Activated B cell treated with CpG ODN at 0.5 μM for 24 hours (primary cell): ENCODE measurements at regions not wholly inside any gene's neighbourhood (a gene's known extent, or its start where the extent isn't known, plus 50 kb on each side); places are given as distances from the start of the nearest gene placed in this dataset.

Experiments used
- ATAC-seq: fragments of 200-7000 bp; cut with Tn5 transposase; one replicate; pipeline ENCODE4 v1.10.0; 2021; ENCODE audit warnings: low read depth, mild to moderate bottlenecking, moderate library complexity
- CTCF ChIA-PET: fragments of 350-600 bp; sonication (Branson Sonifier 250); formaldehyde crosslinking; loops from one replicate; lab custom pipeline; 2021; ENCODE audit warnings: antibody characterized with exemption; lab: Charles Lee
- POLR2A ChIA-PET: fragments of 350-600 bp; sonication (Branson Sonifier 250); formaldehyde crosslinking; loops from one replicate; lab custom pipeline; 2021; ENCODE audit warnings: antibody characterized with exemption; lab: Charles Lee
- DNase-seq: peaks from one replicate; pipeline ENCODE4 v3.0.0; 2022
- H3K27ac Mint-ChIP-seq: one replicate; pipeline ENCODE4 v1.8.0; 2020; ENCODE audit warnings: mixed read lengths
- H3K27me3 Mint-ChIP-seq: one replicate; pipeline ENCODE4 v1.8.0; 2021; ENCODE audit warnings: mixed read lengths
- H3K36me3 Mint-ChIP-seq: one replicate; pipeline ENCODE4 v1.8.0; 2021; ENCODE audit warnings: low read depth, mixed read lengths
- H3K4me1 Mint-ChIP-seq: one replicate; pipeline ENCODE4 v1.8.0; 2021; ENCODE audit warnings: mixed read lengths
- H3K4me3 Mint-ChIP-seq: one replicate; pipeline ENCODE4 v1.8.0; 2020; ENCODE audit warnings: mild to moderate bottlenecking, mixed read lengths
- H3K9me3 Mint-ChIP-seq: one replicate; pipeline ENCODE4 v1.8.0; 2020; ENCODE audit warnings: mixed read lengths
- intact Hi-C: fragments of 100-400 bp; cut with micrococcal nuclease; formaldehyde crosslinking; loops from one replicate; pipeline ENCODE4 v1.15.1; 2024
- TF ChIP-seq, protein P1 (sequence below): fragments of 200-600 bp; IDR thresholded peaks from one replicate; pipeline ENCODE4 v1.8.0; 2022; ENCODE audit warnings: antibody characterized with exemption, mild to moderate bottlenecking

DNA sequence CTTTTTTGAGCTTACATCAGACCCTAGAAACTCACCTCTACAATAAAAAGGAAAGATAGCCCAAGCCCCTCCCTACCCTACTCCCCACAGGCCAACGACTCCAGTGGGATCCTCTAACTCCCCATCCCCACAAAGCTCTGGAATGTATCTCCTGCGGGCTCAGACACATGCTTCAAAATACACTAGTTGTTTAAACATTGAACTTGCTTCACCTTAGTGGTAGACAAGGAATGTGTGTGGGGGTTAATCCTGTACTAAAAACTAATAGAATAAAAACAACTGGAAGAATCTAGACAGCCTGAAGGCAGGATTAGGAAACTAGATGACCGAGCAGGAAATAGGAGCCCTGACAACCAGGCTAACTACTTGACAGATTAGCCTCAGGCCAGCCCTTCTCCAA lies 211.5 kb downstream of the SUCLG1 start:
- no peak overlapping the region for H3K27ac Mint-ChIP-seq
- H3K9me3 Mint-ChIP-seq, result no peaks in the 10 kb centered on the region
- ChIA-PET POLR2A (no interaction called here), CTCF (no interaction called here)
- DNase-seq (no peak), ATAC-seq (no peak)
- no peaks in the 10 kb centered on the region for H3K36me3 Mint-ChIP-seq
- no peak overlapping the region for H3K4me3 Mint-ChIP-seq
- no peaks in the 10 kb centered on the region for H3K4me1 Mint-ChIP-seq
- H3K27me3 Mint-ChIP-seq, result peaks cover 2% of the 10 kb centered on the region
- intact Hi-C loops, result no loop called here
- TF ChIP-seq, protein P1, sequence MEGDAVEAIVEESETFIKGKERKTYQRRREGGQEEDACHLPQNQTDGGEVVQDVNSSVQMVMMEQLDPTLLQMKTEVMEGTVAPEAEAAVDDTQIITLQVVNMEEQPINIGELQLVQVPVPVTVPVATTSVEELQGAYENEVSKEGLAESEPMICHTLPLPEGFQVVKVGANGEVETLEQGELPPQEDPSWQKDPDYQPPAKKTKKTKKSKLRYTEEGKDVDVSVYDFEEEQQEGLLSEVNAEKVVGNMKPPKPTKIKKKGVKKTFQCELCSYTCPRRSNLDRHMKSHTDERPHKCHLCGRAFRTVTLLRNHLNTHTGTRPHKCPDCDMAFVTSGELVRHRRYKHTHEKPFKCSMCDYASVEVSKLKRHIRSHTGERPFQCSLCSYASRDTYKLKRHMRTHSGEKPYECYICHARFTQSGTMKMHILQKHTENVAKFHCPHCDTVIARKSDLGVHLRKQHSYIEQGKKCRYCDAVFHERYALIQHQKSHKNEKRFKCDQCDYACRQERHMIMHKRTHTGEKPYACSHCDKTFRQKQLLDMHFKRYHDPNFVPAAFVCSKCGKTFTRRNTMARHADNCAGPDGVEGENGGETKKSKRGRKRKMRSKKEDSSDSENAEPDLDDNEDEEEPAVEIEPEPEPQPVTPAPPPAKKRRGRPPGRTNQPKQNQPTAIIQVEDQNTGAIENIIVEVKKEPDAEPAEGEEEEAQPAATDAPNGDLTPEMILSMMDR, result no peak

DNA sequence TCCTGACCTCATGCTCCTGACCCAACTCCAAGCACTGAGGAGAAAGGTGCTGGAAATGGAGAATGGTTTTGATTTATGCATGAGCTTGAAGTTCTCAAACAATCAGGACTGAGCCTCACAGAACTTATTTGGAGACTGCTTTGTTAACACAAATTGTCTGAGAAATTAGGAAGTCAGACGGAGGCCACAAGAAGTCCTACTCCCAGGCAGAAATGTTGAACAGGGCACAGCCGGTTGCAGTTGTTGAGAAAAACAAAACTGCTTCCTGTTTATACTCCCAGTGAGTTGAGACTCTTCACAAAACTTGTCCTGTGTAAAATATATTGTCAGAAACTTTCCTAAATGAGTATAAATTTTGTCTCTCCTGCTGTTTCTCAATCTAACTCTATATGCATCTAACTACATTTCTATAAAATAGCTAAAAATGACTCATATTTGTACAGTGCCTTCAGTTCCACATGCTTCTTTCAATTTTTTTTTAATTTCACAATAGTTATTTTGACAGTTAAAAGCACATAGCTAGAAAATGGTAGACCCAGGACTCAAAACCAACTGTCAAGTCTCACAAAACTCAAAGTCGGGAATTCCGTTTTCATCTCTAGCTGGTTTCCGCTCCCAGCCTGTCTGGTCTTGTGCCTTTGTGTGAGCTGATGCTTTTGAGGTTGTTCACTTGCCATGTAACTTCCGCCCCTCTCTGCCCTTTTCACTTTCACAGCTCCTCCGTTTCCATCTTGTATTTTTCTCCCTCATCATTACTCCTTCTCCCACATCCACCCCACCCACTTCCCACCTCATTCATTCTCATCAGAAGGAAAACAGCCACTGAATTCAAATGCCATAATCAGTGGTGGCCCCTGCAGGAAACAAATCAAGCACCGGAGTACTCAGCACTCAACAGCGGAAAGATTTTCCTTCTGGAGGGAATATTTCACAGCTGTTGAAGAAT lies 215.0 kb downstream of the SUCLG1 start:
- ChIA-PET POLR2A (no interaction called here), CTCF (no interaction called here)
- H3K9me3 Mint-ChIP-seq, result no peaks in the 10 kb centered on the region
- no peaks in the 10 kb centered on the region for H3K36me3 Mint-ChIP-seq
- H3K4me1 Mint-ChIP-seq, result no peaks in the 10 kb centered on the region
- intact Hi-C loops, result no loop called here
- no peak overlapping the region for H3K27ac Mint-ChIP-seq
- TF ChIP-seq, protein P1, result no peak
- peaks cover 2% of the 10 kb centered on the region for H3K27me3 Mint-ChIP-seq
- no peak overlapping the region for H3K4me3 Mint-ChIP-seq
- DNase-seq (no peak), ATAC-seq (no peak)

DNA sequence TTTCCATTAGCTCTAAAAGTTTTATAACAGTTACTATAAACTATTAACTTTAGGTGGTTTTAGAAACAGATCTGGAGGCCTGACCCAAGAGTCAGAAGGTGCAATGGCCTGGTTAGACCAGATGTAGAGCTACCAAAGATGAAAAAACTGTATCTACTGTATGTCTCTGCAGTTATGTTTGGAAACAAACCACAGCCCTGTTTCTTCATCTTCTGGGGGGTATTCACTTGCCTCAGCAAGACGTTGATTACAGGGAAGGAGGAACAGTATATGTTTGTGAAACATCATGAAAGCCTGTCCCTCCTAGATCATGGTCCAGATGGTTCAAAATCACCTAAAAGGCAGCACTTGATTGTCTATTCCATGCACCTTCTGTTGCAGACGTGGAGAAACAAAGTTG lies 220.2 kb downstream of the SUCLG1 start:
- H3K36me3 Mint-ChIP-seq, result no peaks in the 10 kb centered on the region
- TF ChIP-seq, protein P1, result no peak
- no peak for ATAC-seq
- H3K27me3 Mint-ChIP-seq, result peaks cover 1% of the 10 kb centered on the region
- H3K9me3 Mint-ChIP-seq, result no peaks in the 10 kb centered on the region
- no peak overlapping the region for H3K27ac Mint-ChIP-seq
- POLR2A ChIA-PET, result no interaction called here
- no peak for DNase-seq
- CTCF ChIA-PET, result no interaction called here
- no peak overlapping the region for H3K4me3 Mint-ChIP-seq
- H3K4me1 Mint-ChIP-seq, result no peaks in the 10 kb centered on the region
- intact Hi-C loops, result no loop called here

DNA sequence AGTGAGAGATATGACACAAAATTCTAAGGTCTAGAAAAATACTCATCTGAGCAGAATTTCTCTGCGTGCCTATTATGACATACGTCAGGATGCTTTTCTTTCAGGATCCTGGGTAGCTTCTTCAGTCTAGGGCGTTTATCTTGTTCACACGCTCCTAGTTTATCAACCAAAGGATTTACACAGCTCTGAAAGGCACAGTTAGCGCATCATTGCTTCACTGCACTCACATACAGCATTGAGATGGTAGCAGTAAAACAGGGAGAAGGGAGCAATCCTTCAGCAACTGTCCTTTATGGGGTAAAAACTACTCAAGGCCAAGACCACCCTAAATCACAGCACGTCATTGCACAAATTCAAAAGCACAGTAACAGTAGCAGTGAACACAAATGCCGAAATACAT lies 222.8 kb downstream of the SUCLG1 start:
- Mint-ChIP-seq H3K36me3 (no peaks in the 10 kb centered on the region), H3K4me3 (no peak overlapping the region), H3K4me1 (no peaks in the 10 kb centered on the region), H3K27me3 (peaks cover 1% of the 10 kb centered on the region), H3K9me3 (no peaks in the 10 kb centered on the region), H3K27ac (no peak overlapping the region)
- ChIA-PET CTCF (no interaction called here), POLR2A (no interaction called here)
- TF ChIP-seq, protein P1, result no peak
- DNase-seq (no peak), ATAC-seq (no peak)
- intact Hi-C loops, result no loop called here

DNA sequence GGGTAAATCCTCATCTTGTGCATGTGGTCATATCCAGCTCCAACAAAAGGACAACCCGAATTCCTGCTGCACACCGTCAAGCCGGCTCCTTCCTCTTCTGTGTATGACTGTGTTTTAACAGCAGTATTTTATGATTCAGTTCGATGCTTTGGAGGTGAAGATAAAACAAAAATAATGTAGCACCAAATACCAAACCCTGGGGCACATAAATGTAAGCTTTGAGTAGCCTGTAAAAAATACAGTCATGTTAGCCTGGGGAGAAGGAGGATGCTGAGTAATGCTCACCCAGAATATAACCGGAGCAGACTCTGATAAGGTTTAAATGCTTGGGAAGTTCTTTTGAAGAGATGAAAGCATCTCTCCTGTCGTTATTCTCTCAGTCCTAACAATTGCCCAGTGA lies 225.0 kb downstream of the SUCLG1 start:
- intact Hi-C loops, result no loop called here
- TF ChIP-seq, protein P1, result no peak
- POLR2A ChIA-PET, result no interaction called here
- no peaks in the 10 kb centered on the region for H3K36me3 Mint-ChIP-seq
- H3K27me3 Mint-ChIP-seq, result peaks cover 1% of the 10 kb centered on the region
- no peaks in the 10 kb centered on the region for H3K4me1 Mint-ChIP-seq
- ATAC-seq, result no peak
- no peak for DNase-seq
- no peak overlapping the region for H3K4me3 Mint-ChIP-seq
- H3K27ac Mint-ChIP-seq, result no peak overlapping the region
- no peaks in the 10 kb centered on the region for H3K9me3 Mint-ChIP-seq
- CTCF ChIA-PET, result no interaction called here
